Stimulated activated CD8-positive, alpha-beta memory T cell treated with anti-CD3 and anti-CD28 coated beads, Interleukin-7, amount 100 ng/mL, for 4 hours (primary cell): ENCODE measurements at regions not wholly inside any gene's neighbourhood (a gene's known extent, or its start where the extent isn't known, plus 50 kb on each side); places are given as distances from the start of the nearest gene placed in this dataset.
"Not testable (repeated sequence)": the region's sequence is repeated elsewhere in the genome, so short reads cannot be mapped to it uniquely, and the experiment has no call there.

Experiments used
- DNase-seq, 2 donors: peaks; one replicate each; pipeline ENCODE4 v3.0.0-alpha.2; 2020; ENCODE audit warnings: low read depth in 2 of 2

GRCh38 chr9:3659647-3660046 lies 133.8 kb upstream of the RFX3 start:
- no peak for DNase-seq

DNA sequence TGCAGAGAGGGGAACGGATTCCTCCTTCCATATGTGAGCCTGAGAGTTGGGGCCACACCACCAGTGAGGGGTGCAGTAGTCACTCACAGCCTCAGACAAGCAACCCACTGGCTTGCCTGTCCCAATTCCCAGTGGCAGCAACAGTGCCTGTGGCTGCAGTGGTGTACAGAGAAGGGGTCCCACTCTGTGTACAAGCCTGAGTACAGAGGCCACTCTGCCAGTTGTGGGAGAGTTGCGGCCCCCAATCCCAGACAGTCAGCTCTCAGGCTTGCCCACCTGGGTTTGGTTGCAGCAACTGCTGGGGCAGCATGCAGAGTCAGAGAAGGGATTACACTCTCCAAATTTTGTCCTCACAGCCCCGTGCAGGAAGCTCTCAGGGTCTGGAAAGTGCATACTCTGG lies 133.2 kb upstream of the RFX3 start:
- no peak for DNase-seq

- no peak for DNase-seq
Measured at GRCh38 chr9:3656224-3656623, 130.4 kb upstream of the RFX3 start.

- no peak for DNase-seq
Measured at GRCh38 chr9:3650994-3651622, 125.3 kb upstream of the RFX3 start.

DNA sequence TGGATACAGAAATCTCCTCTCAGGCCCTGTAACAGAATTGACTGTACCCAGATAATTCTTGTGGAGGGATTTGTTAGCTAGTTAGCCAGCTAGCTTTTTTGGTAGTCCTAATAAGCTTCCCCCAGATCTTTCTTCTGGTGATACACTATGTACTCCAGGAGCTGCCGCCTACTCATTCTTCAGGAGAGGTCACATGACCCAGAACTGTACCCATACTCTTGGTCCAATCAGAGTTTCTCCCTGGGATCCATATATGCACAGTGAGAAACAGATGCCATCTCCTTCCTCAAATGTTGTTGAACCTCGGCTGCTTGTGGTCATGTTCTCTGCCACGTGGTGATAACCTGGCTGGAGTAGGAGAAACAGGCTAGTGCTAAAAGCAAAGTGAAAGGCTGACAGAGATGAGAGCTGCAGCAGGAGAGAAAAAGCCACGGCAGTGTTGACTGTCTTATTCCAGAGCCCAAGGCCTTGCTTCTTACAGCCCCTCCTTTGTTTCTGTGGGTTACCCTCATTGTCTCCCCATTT lies 123.0 kb upstream of the RFX3 start:
- no peak for DNase-seq

- no peak for DNase-seq
Measured at GRCh38 chr9:3648266-3648665, 122.5 kb upstream of the RFX3 start.

GRCh38 chr9:3647652-3648051 lies 121.9 kb upstream of the RFX3 start:
- DNase-seq = no peak

DNA sequence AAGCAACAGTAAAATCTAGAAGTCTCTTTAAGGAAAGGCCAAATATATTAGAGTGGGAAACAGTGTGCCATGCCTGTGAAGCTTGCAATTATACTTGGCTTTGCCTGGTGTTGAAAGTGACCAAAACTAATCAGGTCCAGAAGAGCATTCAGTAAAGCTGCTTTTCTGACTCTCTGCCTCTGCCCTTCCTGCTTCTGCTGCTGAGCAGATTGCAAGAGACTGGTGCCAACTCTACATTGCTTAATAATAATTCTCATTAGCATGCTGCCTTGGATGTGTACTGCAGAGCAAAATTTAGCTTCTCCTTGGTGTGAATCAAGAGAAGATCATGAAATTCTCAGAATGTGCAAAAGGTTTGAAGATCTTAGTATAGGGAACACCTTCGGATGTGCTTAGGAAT lies 120.4 kb upstream of the RFX3 start:
- no peak for DNase-seq

GRCh38 chr9:3642075-3642474 lies 116.3 kb upstream of the RFX3 start:
- DNase-seq = not testable (repeated sequence)

- DNase-seq = no peak
Measured at GRCh38 chr9:3629495-3629894, 103.7 kb upstream of the RFX3 start.

GRCh38 chr9:3628239-3628638 lies 102.4 kb upstream of the RFX3 start:
- no peak for DNase-seq

DNA sequence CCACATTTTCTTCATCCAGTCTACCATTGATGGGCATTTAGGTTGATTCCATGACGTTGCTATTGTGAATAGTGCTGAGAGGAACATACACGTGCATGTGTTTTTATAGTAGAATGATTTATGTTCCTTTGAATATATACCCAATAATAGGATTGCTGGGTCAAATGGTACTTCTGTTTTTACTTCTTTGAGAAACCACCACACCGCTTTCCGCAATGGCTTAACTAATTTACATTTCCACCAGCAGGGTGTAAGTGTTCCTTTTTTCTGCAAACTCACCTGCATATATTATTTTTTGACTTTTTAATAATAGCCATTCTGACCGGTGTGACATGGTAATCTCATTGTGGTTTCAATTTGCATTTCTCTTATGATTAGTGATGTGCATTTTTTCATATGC lies 82.2 kb upstream of the RFX3 start:
- no peak for DNase-seq

DNA sequence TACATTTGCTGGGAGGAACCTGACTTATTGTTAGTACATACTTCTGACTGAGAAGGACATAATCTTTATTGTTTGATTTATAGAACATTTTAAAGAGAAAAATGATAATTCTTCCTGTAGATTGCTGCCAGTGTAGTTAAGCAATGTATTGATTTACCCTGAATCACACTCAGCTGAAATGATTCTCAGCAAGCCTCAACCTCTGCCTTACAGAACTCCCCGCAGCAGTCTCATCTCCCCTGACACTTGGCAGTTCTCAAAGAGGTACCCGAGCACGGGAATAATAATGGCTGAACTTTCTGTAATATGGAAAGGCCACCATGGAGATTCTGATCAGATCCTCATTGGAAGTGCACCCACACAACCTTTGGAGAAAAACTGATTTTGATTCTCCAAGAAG lies 74.9 kb upstream of the RFX3 start:
- no peak for DNase-seq

- DNase-seq = no peak
Measured at GRCh38 chr9:3597792-3598191, 72.0 kb upstream of the RFX3 start.

- no peak for DNase-seq
Measured at GRCh38 chr9:3586066-3586465, 60.3 kb upstream of the RFX3 start.

DNA sequence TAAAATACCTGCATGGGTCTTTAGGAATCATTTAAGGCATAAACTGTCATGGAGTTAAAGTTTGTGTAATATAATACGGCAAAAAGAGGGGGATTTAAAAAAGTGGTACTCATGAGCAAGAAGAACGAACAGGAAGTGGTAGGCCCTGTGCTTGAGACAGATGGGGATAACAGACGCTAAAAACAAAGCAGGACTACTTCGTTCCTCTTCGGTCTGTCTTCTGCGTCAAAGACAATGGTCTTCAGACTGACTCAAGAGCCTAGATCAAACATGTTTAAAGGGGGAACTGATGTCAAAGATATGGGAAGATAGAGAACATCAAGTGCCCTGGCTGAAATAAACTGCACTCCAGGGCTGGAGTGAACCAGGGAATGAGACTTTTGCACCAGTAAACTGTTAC lies 59.8 kb upstream of the RFX3 start:
- no peak for DNase-seq

GRCh38 chr9:3578786-3579185 lies 53.0 kb upstream of the RFX3 start:
- DNase-seq = no peak

- DNase-seq = no peak
Measured at GRCh38 chr9:3576328-3576727, 50.5 kb upstream of the RFX3 start.

DNA sequence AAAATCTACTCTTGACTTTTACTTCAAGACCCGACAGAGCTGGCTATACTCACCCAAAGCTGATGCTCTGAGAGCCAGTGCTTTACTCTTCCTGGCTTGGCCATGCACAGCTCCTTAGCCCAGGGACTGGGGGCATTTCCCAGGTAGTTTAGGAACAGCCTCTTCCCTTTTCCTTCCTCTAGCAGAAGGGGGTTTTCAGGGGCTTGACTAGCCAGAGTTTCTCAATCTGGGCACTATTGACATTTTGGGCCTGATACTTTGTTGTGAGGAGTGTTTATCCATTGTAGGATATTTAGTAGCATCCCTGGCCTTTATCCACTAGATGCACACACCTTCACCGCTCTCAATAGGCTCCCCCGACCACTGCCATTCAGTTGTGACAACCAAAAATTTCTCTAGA lies 50.0 kb upstream of the RFX3 start:
- no peak for DNase-seq
